Stimulated activated CD4-positive, alpha-beta T cell treated with anti-CD3 and anti-CD28 coated beads, Interleukin-2, amount 100 ng/mL, for 48 hours (primary cell): ENCODE measurements at regions not wholly inside any gene's neighbourhood (a gene's known extent, or its start where the extent isn't known, plus 50 kb on each side); places are given as distances from the start of the nearest gene placed in this dataset.
"Not testable (repeated sequence)": the region's sequence is repeated elsewhere in the genome, so short reads cannot be mapped to it uniquely, and the experiment has no call there.

ENCODE experiments used
- DNase-seq, 2 donors: peaks; one replicate each; pipeline ENCODE4 v3.0.0-alpha.2; 2020

DNA sequence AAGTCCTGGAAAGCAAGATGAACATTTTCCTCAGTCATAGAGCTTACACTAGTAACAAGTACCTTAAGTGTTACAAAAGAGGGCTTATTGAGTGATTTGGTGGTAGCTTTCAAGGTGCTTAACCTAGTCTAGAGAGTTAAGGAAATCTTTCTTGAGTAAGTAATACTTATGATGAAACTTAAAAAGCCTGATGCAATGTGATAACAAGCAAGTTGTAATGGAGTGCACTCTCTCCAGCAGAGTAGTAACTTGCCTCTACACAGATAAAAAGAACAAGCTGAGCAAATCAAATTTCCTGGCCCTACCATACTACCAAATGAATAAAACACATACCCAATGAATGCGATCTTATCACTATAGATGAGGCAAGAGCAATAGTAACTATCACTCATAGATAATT lies 639.9 kb upstream of the FBXO33 start:
- DNase-seq, result no peak

DNA sequence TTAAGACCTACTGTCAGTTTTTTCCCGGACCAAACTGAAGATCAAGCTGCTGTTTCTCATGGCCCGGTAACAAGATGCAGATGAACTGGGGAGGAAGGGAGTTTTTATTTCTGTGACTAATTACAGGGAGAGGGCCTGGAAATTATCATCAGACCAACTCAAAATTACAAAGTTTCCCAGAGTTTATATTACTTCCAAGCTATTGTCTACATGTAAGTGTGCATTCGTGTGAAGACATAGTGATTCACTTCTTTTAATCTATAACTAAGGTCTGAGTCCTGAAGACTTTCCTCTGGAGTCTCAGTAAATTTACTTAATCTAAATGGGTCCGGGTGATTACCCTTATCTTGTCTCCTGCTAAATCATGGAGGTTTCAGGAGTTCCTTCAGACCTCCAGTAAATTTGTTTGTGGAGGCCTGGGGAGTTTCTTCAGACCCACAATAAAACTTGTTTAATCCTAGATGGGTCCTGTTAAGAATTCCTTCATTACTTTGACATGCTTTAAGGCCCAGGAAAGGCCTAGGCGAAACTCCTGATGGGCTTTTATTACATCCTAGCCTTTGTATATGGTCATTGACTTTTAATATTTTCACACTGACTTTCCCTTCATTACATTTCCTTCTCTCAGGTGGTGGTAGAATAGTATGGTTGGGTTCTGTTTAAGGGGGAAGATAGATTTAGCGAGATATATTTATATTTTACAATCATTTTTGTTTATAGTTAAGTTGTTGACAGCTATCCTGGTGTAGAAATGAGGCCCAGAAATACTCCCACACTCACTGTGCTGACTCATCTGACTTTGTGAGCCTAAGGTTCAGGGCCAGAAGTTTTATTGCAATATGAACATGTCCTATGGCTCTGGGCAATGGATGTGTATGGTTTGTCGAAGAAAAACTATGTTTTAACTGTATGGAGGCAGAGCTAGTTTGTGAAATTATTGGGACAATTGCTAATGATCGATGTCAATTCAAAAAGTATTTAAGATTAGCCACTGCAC lies 627.0 kb upstream of the FBXO33 start:
- no peak for DNase-seq

DNA sequence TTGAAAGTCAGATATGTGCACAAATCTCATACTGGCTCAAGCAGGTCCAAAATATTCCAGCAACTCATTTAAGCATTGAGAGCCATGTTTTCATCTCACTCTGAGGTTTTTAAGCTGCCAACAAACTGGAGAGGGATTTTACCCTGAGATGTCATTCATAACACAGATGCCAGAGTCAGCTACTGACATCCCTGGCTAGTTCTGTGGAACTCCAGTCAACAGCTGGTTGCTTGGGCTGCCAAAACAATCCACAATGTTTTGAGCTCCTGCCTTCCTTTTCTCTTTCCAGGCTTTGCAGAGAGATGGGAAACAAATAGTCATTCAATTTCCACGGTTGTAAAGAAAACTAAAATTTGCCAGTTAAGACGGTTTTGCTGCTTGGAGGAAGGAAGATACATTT lies 621.2 kb upstream of the FBXO33 start:
- DNase-seq, result no peak

DNA sequence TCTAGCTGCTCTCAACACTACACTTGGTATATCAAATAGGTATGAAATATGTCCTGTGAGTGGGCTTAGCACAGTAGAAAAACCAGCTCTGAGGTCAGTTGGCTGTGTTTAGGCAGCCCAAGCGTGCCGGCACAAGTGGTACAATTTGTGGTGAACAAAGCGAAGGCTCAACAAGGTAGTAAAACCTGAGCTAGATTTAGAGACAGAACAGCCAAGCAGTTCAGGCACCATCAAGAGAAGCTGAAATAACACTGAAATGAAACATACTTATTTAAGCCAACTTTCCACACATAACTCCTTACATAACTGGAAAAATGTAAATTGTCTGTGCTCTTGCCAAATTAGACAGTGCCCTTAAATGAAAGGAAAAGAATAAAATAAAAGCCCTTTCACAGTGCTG lies 596.8 kb upstream of the FBXO33 start:
- no peak for DNase-seq

DNA sequence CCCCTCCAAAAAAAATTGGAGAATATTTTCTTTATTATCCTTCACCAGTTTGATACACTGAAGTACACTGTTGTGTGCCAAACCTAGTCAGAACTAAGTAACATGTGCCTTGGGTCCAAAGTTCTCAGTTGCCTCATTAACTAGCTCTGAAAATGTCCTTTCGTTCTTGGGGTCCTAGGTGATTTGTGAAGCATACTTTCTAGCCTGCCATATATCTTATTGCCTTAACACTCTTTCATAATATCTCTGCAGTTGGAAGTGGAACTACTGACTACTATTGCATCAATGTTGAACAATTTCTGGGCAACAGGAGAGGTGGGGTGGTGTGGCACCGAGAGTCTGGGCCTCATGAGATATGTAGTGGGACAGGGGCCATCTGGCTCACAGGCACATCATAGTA lies 592.9 kb upstream of the FBXO33 start:
- DNase-seq, result no peak

DNA sequence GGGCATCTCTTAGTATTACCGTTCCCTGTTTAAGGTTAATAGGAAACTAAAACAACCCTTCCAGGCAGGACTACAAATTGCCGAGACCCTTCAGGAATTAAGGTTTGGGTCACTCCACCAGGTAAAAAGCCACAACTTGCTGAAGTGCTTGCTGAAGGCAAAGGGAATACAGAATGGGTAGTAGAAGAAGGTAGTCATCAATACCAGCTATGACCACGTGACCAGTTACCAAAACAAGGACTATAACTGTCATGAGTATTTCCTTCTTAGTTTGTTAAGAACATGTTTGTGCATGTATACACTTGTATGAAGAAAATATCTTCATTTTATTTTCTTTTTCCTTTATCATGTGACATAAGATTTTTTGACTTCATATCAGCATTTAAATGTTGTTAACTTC lies 578.7 kb upstream of the FBXO33 start:
- no peak for DNase-seq

DNA sequence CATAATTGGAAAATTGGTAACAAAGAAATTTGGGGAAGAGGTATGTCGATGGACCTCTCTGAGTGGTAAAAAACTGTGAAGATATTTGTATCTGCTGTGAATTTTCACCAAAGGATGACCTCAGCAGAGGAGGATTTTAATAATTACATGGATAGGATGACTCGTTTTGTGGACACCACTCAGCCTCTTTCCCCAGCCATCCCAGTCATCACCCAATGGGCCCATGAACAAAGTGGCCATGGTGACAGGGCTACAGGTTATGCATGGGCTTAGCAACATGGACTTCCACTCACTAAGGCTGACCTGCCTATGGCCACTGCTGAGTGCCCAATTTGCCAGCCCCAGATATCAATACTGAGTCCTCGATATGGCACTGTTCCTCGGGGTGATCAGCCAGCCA lies 577.5 kb upstream of the FBXO33 start:
- DNase-seq, result no peak

DNA sequence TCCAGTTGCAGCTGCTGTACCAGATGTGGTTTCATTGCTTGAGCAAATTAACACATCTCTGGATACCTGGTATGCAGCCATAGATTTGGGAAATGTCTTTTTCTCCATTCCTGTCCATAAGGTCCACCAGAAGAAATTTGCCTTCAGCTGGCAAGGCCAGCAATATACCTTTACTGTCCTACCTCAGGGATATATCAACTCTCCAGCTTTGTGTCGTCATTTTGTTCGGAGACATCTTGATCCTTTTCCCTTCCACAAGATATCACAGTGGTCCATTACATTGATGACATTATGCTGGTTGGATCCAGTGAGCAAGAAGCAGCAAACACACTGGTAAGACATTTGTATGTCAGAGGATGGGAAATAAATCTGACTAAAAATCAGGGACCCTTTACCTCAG lies 576.1 kb upstream of the FBXO33 start:
- not testable (repeated sequence) for DNase-seq

DNA sequence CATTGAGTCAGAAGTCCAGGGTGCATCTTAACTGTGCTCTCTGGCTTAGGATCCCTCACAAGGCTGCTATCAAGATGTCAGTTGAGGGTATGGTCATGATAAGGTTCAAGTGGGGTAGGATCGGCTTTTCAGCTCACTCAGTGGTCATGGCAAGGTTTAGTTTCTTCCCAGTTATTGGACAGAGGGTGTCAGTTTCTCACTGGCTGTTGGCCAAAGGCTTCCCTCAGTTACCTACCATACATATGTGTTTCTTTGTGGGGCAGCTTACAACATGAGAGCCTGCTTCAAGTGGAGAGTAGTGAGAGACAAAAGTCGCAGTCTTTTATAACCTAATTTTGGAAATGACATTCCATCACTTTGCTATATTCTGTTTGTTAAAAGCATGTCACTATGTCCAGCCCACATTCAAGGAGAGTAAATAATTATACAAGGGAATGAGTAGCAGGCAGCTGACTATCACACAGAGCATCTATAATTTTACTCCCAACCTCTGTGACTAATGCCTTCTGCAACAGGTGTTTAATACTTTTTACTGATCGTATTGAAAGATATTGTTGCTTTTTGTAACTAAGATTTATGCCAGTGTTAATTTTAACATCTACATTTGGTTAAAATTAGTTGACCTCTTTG lies 572.8 kb upstream of the FBXO33 start:
- no peak for DNase-seq

DNA sequence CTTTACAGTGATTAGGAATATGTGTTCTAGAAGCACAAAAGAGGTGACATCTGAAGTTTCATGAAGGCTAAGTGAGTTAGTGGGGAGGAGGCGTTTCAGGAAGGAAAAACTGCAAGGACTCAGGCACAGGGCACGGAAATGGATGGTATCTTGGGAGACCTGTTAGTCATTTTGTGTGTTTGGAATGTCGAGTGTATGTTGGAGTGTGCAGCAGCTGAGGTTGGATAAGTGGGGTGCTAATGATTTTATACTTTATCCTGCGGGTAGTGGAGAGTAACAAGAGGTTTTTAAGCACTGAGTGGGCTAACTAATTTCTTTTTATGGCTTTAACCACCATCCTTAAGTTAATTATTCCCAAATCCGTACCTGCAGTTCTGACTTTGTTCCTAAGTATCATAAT lies 571.5 kb upstream of the FBXO33 start:
- DNase-seq, result no peak

DNA sequence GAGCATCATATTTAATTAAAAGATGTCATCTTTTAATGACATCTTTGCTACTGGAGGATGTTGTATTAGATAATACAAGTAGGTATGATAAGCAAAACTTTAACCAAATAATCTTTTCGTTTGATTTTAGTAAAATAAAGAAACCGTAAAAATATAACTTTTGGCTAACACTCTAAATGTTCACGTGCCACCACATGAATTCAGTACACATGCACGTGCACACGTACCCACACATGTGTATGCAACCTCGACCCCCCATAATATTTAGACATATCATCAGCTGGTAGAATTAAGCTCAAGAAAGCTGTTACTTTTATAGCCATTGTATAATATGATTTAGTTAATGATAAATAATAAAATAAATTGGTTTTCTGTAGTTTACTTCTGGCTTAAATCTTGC lies 566.6 kb upstream of the FBXO33 start:
- no peak for DNase-seq

DNA sequence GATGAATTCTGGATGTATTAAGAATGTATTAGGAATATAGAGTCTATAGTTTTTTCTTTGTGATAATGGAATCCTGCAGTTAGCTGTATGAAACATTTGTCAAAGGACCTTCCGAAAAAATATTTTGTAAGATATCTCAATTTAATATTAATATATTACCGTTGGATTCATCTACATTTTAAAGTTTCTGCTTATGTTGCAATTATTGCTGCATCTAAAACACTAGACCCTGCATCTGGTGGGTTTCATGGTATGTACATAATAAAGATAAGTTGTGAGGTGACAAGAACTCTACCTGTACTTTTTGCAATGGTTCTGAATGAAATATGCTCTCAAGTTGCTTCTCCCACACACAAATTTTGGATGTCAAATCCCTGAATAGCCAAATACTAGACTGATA lies 565.9 kb upstream of the FBXO33 start:
- no peak for DNase-seq

DNA sequence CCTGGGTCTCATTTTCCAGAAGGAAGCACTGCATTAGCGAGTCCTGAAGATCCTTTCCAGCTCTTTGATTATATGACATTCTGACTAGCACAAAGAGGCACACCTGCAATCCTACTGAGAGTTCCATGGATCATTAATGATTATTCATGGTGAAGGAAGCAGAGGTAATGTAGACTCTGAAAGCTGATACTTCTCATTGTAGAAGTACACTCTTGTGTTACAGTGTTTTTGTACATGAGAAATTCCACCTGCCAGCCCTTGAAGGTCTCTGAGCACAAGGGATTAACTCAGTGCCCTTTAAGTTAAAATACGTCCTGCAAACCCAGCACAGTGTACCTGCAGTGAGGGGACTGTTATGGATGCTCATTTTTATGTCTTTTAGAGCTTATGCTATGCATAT lies 558.8 kb upstream of the FBXO33 start:
- no peak for DNase-seq

DNA sequence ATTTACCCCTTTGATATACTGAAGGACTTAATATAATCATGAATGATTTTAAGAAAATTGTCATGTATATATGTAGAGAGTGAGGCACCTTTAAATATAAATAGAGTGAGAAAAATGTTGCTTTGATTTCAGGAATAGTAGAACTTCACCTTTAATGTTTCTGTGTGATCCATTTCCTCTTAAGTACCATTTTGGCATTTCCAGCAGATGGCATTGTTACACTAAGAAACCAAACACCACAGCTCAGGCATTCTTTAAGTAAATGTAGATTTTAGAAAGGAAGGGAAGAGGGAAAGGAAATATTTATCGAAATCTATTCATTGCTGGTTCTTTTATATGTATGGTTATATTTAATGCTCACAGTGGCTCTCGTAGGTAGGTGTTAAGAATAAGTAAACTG lies 556.7 kb upstream of the FBXO33 start:
- no peak for DNase-seq

DNA sequence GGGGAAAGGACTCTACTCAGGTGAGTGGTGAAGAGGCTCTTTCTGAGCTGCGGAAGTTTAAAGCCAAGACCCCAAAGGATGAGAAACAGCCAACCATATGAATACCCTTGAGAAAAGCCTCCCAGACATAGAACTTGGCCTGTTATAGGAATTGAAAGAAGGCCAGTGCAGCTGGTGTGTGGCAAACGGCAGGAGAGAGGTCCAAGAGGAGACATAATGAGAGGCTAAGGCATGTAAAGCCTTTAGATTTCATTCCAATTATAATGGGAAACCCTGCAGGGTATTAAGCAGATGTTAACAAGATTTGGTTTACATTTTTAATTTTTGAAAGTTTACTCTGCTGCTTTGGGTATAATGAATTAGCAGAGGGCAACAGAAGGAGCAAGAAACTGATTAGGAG lies 552.1 kb upstream of the FBXO33 start:
- DNase-seq, result no peak

DNA sequence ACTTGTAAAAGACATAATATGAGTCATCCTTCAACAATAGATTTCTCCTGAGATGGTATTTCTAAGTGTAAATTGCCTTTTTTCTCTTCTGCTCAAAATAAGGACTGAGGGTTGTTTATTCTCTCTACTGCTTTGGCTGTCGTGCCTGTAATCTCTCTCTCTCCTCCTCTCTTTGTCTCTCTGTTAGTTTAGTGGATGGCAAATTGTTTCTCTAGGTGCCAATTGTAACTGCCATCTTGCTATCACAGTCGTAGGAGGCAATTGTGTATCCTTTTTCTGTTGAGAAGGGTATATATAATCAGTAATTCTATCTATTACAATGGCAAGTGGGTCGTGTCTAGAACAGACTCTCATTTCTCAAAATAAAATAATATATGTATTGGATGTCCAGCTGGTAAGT lies 545.0 kb upstream of the FBXO33 start:
- DNase-seq, result no peak

DNA sequence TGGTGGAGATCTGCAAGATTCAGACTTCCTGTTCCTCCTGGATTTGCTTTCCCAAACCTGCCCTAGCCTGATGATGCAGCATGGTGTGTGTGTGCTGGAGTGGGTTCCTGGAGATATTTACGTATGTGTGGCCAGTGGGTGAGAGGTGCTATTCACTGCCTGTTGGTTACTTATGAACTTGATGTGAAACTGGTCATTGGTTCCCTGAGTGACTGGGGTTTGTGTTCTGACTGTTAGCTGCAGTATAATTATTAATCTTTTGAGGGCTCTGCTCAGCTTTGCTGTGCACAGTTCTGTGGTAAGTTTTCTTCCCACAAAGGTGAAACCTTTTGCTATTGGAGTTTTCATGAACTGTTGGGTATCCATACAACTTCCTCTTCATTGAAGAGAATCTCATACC lies 541.8 kb upstream of the FBXO33 start:
- DNase-seq, result no peak

DNA sequence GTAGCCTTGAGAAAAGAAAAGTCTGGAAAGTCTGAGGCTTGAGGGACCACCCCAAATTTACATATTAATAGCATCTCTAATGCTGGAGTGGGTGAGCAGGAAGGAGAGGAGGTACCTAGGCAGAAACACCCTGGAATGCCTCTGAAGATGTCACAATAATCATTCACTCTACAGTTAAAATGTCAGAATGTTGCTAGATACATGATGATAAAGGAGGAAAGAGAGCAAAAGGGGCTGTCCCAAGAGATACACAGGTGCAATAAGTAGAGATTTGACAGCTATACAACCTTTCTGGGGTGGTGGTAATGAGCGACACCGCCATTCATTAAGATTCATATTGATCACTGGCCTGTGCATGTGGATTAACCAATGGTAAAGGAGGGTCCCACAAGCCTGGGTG lies 540.5 kb upstream of the FBXO33 start:
- no peak for DNase-seq

DNA sequence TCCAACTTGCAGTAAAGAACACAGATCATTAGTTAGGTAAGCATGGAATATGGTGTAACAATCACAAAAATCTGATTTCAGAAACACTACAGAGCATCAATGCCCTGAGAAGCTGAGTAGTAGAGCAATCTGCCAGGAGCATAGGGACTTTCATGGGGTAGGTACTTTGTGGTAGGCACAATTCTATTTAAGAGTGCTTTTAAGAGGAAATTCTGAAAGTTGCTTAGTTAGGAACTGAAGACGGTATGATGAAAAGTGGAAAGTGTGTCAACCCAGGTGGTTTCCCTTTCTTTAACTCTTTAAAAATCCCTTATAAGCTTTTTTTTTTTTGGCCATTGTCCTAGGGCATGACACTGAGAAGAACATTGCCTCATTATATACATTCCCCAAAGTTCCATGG lies 535.7 kb upstream of the FBXO33 start:
- no peak for DNase-seq

DNA sequence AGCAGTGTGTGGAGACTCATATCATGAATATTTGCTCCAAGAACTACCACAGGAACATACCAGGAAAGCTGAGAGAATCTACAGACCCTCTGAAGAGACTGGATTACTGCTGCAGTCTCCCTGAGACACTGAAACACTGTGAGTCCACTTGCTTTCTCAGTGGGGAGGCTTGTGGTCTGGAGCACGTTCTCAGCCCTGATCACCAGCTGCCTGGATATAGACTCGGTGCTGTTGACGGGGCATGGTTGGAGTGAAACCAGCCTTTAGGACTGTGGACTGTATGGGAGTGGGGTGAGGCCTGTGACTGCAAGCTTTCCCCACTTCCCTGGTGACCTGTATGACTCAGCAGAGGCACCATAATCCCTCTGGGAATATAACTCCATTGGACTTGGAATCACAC lies 525.8 kb upstream of the FBXO33 start:
- DNase-seq, result no peak

DNA sequence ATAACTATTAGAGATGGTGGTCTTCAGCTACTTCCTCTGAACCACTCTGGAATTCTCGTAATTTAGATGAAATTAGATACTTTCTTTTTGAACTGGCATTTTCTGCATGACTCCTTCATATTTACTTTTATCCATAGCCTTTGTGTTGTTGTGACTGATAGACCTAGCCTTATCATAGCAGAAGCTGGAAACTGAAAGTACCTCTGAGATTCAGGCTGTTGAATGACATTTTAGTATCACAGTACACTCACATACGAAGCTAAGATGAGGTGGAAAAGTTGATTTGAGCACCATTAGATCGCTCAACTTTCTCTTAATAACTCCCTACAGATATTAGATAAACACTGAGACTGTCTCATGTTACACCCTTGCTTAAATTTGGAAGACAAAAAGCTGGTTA lies 525.1 kb upstream of the FBXO33 start:
- DNase-seq, result no peak

DNA sequence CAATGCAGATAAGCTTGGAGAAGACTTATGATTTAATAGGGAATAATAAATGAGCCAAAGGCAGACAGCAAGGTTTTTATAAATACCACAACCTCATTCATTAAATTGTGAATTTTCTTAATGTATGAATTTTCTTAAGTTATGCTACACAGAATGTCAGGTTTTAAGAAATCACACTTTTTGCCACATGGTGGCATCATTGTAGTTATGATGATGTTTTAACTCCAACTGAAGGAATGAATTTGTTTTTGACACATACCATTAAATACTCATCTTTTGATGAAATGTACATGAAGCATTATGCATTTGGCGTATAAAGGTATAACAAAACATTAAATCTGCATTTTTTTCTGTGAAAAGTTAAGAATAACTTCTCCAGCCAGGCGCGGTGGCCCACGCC lies 524.1 kb upstream of the FBXO33 start:
- no peak for DNase-seq

DNA sequence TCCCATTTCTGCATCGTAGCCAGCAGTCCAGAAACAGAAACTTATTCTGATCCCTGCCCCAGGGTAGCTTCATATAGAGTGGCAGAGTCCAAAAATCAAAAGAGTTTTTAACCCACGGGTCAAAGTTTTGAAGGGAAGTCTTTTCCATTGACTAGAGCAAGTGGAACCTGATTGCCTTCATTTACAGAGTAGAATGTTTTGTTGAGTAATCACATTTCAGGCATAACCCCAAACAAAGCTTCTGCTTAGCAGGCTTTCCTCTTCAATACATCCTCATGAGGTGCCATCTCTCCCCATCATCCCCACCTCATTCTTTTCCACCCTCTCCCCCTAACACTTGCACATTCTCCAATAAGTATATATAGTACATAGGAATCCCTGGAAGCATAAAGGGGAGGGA lies 516.0 kb upstream of the FBXO33 start:
- no peak for DNase-seq

DNA sequence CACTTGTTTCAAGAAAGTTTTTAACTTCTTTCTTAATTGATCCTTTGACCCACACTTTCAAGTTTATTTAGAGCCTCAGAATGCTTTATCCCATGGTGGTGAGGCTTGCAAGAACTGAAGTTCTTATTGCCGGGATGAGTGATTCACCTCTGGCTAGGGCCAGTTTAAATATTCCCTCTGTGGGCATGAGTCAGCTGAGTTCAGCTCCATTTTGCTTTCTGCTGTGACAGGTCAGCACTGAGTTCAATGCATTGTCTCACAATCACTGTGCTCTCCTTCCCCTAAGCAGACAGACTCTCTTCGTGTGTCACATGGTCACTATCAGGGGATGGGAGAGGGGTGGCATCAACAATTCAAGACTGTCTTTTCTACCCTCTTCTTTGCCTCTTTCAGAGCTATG lies 514.6 kb upstream of the FBXO33 start:
- no peak for DNase-seq

DNA sequence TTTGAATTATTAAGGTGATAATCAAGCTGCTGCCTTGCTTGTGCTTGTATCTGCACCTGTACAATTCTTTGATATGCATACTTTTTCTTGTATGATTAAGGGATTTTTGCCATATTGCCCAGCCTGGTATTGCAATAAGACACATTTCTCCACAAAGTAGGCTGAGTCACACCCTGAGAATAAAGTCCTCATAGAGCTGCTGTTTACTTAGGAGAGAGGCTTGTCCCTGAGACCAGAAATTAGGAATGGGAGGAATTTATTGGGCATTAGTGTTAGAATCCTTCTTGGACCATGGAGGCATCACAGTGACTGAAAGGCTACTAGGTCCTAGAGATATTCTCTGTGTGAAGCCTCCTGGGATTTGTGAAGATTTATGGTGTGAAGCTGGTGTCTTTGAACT lies 506.8 kb upstream of the FBXO33 start:
- DNase-seq, result no peak
